K562 (cell line): ENCODE measurements at regions not wholly inside any gene's neighbourhood (a gene's known extent, or its start where the extent isn't known, plus 50 kb on each side); places are given as distances from the start of the nearest gene placed in this dataset.

ENCODE experiments used
- CEBPB ChIP-seq: fragments of 450-650 bp; IDR thresholded peaks from 2 replicates; pipeline ENCODE4 v1.6.1; 2016; ENCODE audit warnings: missing genetic modification characterization, missing compliant biosample characterization
- FOS ChIP-seq: IDR thresholded peaks from 3 replicates; pipeline ENCODE4 v1.6.1; 2011; ENCODE audit not compliant: insufficient read length; ENCODE audit errors: extremely low read depth
- GABPB1 ChIP-seq: sonication (generic); formaldehyde crosslinking; IDR thresholded peaks from 2 replicates; pipeline ENCODE4 v1.8.0; 2022; ENCODE audit warnings: mild to moderate bottlenecking, missing genetic modification reagents
- MAX ChIP-seq: sonication (generic); formaldehyde crosslinking; IDR thresholded peaks from 2 replicates; pipeline ENCODE4 v1.9.0; 2022; ENCODE audit warnings: mild to moderate bottlenecking, missing genetic modification reagents
- POLR2A ChIP-seq: fragments of 450-650 bp; conservative IDR thresholded peaks from 2 replicates; pipeline ENCODE4 v1.6.1; 2016
- ZBTB40 ChIP-seq, 2 experiments: fragments of 450-650 bp in 1 of 2; sonication (generic) in 1 of 2; formaldehyde crosslinking in 1 of 2; IDR thresholded peaks; 2 replicates each; pipeline versions ENCODE4 v1.7.1 to v1.9.0; 2016 to 2022; ENCODE audit warnings: inconsistent platforms in 1 of 2, mild to moderate bottlenecking in 1 of 2, missing genetic modification reagents in 1 of 2
- ZFX ChIP-seq: sonication (generic); formaldehyde crosslinking; IDR thresholded peaks from 2 replicates; pipeline ENCODE4 v1.8.0; 2022; ENCODE audit warnings: mild to moderate bottlenecking, missing genetic modification reagents, moderate library complexity
- ZNF609 ChIP-seq: sonication (generic); formaldehyde crosslinking; IDR thresholded peaks from 2 replicates; pipeline ENCODE4 v1.8.1; 2023; ENCODE audit warnings: missing genetic modification reagents, mild to moderate bottlenecking, borderline replicate concordance

GRCh38 chr6:137369136-137369535 lies 125.1 kb downstream of the OLIG3 start:
- no peak for TF ChIP-seq ZNF609 (CRISPR knock-in tag)
- no peak for TF ChIP-seq ZBTB40 (IDR thresholded peaks at IDR 0.05)
- no peak for TF ChIP-seq ZBTB40 (CRISPR knock-in tag; IDR thresholded peaks at IDR 0.05)
- no peak for TF ChIP-seq GABPB1 (CRISPR knock-in tag)
- TF ChIP-seq ZFX (CRISPR knock-in tag), result no peak
- TF ChIP-seq FOS, result no peak
- no peak for TF ChIP-seq POLR2A
- no peak for TF ChIP-seq MAX (CRISPR knock-in tag)
- TF ChIP-seq CEBPB (tag), result no peak
